Calu3 (cell line): ENCODE measurements at regions not wholly inside any gene's neighbourhood (a gene's known extent, or its start where the extent isn't known, plus 50 kb on each side); places are given as distances from the start of the nearest gene placed in this dataset.

Experiments used
- BruUV-seq: library from RNA; stranded (reverse); fragments of 400-500 nt; replicated peaks from 2 replicates; lab custom pipeline; 2021; lab: Mats Ljungman, UMichigan
- CTCF ChIA-PET: fragments of 300-600 bp; sonication (Branson Sonifier 250); formaldehyde crosslinking; loops from one replicate; lab custom pipeline; 2022; ENCODE audit warnings: antibody characterized with exemption; lab: Charles Lee
- DNase-seq: peaks from one replicate; pipeline ENCODE4 v3.0.0; 2022
- H3K27ac Mint-ChIP-seq: one replicate; pipeline ENCODE4 v1.8.0; 2022; ENCODE audit warnings: mixed read lengths; ENCODE audit not compliant: unreplicated experiment
- H3K27me3 Mint-ChIP-seq: one replicate; pipeline ENCODE4 v1.8.0; 2022; ENCODE audit warnings: mixed read lengths; ENCODE audit not compliant: unreplicated experiment
- H3K36me3 Mint-ChIP-seq: one replicate; pipeline ENCODE4 v1.8.0; 2022; ENCODE audit warnings: mild to moderate bottlenecking, moderate library complexity, mixed read lengths; ENCODE audit not compliant: insufficient read depth, unreplicated experiment
- H3K4me1 Mint-ChIP-seq: one replicate; pipeline ENCODE4 v1.8.0; 2022; ENCODE audit warnings: mild to moderate bottlenecking, low read depth, mixed read lengths; ENCODE audit not compliant: unreplicated experiment
- H3K4me3 Mint-ChIP-seq: one replicate; pipeline ENCODE4 v1.8.0; 2022; ENCODE audit warnings: mild to moderate bottlenecking, low read depth, moderate library complexity, mixed read lengths; ENCODE audit not compliant: unreplicated experiment
- H3K9me3 Mint-ChIP-seq: one replicate; pipeline ENCODE4 v1.8.0; 2022; ENCODE audit warnings: low read depth, mixed read lengths; ENCODE audit not compliant: unreplicated experiment
- CTCF ChIP-seq: fragments of 200-600 bp; IDR thresholded peaks from one replicate; pipeline ENCODE4 v1.8.0; 2022; ENCODE audit warnings: antibody characterized with exemption; ENCODE audit not compliant: unreplicated experiment
- intact Hi-C: fragments of 100-400 bp; cut with micrococcal nuclease; formaldehyde crosslinking; loops from one replicate; pipeline ENCODE4 v1.10.0; 2022; ENCODE audit not compliant: unreplicated experiment

- no peak overlapping the region for H3K4me3 Mint-ChIP-seq
- no TSS peak for BruUV-seq
- no peak for TF ChIP-seq CTCF
- DNase-seq = no peak
- H3K27ac Mint-ChIP-seq = no peak overlapping the region
- CTCF ChIA-PET = no interaction called here
- peaks cover 5% of the 10 kb centered on the region for H3K9me3 Mint-ChIP-seq
- peaks cover 12% of the 10 kb centered on the region for H3K27me3 Mint-ChIP-seq
- no peaks in the 10 kb centered on the region for H3K4me1 Mint-ChIP-seq
- no peaks in the 10 kb centered on the region for H3K36me3 Mint-ChIP-seq
- intact Hi-C loops = no loop called here
These were observed 316.3 kb upstream of the CNR1 start for GRCh38 chr6:88482465-88482864.

- BruUV-seq = no TSS peak
- TF ChIP-seq CTCF = no peak
- no peak overlapping the region for H3K27ac Mint-ChIP-seq
- intact Hi-C loops = no loop called here
- no peaks in the 10 kb centered on the region for H3K36me3 Mint-ChIP-seq
- CTCF ChIA-PET = no interaction called here
- peaks cover 5% of the 10 kb centered on the region for H3K9me3 Mint-ChIP-seq
- peaks cover 12% of the 10 kb centered on the region for H3K27me3 Mint-ChIP-seq
- H3K4me1 Mint-ChIP-seq = no peaks in the 10 kb centered on the region
- DNase-seq = no peak
- no peak overlapping the region for H3K4me3 Mint-ChIP-seq
These were observed 315.4 kb upstream of the CNR1 start for GRCh38 chr6:88481519-88481918.

GRCh38 chr6:88480816-88481215 lies 314.7 kb upstream of the CNR1 start:
- CTCF ChIA-PET = no interaction called here

GRCh38 chr6:88477413-88477812 lies 311.3 kb upstream of the CNR1 start:
- Mint-ChIP-seq H3K27ac (no peak overlapping the region), H3K9me3 (no peaks in the 10 kb centered on the region), H3K4me3 (no peak overlapping the region), H3K4me1 (no peaks in the 10 kb centered on the region), H3K27me3 (peaks cover 26% of the 10 kb centered on the region), H3K36me3 (no peaks in the 10 kb centered on the region)
- CTCF ChIA-PET = no interaction called here
- intact Hi-C loops = no loop called here
- BruUV-seq = no TSS peak
- TF ChIP-seq CTCF = no peak
- DNase-seq = no peak

More at GRCh38 chr6:88480816-88481215, 314.7 kb upstream of the CNR1 start:
- H3K9me3 Mint-ChIP-seq = peaks cover 5% of the 10 kb centered on the region
- H3K36me3 Mint-ChIP-seq = no peaks in the 10 kb centered on the region
- H3K27me3 Mint-ChIP-seq = peaks cover 13% of the 10 kb centered on the region
- no peak overlapping the region for H3K27ac Mint-ChIP-seq
- BruUV-seq = no TSS peak
- H3K4me3 Mint-ChIP-seq = no peak overlapping the region
- no peak for TF ChIP-seq CTCF
- no peaks in the 10 kb centered on the region for H3K4me1 Mint-ChIP-seq
- DNase-seq = no peak
- intact Hi-C loops = no loop called here
